ENCODE measurements at regions not wholly inside any gene's neighbourhood (a gene's known extent, or its start where the extent isn't known, plus 50 kb on each side); places are given as distances from the start of the nearest gene placed in this dataset.

DNA sequence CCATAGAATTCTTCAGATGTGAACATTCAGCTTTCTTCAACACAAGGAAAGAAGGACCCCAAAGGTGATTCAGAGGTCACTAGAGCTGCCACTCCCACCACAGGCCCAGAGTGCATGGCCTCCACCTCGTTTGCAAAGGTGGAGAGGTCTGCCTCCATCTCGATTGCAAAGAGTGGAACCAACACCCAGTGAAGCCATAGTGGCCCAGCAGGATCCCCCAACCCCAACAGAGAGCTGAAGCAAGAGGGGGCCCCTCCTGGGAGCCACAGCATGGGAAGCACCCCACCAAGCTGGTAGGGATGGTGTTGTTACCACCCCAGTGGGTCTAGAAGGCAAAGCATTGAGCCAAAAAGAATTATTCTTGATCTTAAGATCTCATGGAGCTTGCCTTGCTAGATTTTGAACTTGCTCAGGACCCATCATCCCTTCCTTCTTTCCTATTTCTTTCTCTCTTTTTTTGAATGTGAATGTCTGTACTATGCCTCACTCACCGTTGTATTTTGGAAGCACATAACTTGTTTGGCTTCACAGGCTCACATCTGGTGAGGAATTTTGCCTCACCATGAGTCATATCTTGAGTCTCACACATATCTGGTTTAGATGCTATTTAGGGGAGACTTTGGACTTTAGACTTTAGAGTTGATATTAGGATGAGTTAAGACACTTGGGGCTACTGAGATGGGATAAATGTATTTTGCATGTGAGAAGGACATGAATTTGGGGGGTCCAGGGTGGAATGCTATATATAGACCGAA lies 119.2 kb downstream of the ANKRD60 start:
- no peaks in the 10 kb centered on the region for H3K4me1 ChIP-seq (ENCODE audit: control insufficient read depth in 2 of 3, insufficient read depth in 2 of 3, low read depth in 1 of 3, low read length in 3 of 3)
- TF ChIP-seq, protein P1, sequence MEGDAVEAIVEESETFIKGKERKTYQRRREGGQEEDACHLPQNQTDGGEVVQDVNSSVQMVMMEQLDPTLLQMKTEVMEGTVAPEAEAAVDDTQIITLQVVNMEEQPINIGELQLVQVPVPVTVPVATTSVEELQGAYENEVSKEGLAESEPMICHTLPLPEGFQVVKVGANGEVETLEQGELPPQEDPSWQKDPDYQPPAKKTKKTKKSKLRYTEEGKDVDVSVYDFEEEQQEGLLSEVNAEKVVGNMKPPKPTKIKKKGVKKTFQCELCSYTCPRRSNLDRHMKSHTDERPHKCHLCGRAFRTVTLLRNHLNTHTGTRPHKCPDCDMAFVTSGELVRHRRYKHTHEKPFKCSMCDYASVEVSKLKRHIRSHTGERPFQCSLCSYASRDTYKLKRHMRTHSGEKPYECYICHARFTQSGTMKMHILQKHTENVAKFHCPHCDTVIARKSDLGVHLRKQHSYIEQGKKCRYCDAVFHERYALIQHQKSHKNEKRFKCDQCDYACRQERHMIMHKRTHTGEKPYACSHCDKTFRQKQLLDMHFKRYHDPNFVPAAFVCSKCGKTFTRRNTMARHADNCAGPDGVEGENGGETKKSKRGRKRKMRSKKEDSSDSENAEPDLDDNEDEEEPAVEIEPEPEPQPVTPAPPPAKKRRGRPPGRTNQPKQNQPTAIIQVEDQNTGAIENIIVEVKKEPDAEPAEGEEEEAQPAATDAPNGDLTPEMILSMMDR (IDR thresholded peaks at IDR 0.05; ENCODE audit: borderline replicate concordance, extremely low read depth, insufficient read depth): no peak
- no peak for DNase-seq

DNA sequence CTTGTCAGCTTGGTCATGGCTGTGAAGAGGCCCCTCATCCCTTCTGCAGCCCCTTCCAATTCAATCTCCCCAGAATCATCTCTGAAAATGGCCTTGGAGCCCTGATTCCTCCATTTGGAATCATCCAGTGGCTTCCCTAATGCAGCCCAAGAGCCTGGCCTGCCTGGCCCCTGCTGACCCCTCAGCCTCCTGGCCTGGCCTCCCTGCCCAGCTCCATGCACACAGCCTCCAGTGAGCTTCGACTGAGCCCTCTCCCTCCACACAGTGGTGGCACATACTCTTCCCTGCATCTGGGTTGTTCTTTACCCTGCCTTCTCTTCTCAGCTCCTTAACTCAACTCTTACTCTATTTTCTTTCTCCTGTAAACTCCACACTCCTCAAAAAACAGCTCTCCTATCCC lies 120.9 kb downstream of the ANKRD60 start:
- Histone ChIP-seq H3K4me1 (ENCODE audit: control insufficient read depth in 2 of 3, insufficient read depth in 2 of 3, low read depth in 1 of 3, low read length in 3 of 3) (no peaks in the 10 kb centered on the region), H3K36me3 (ENCODE audit: control insufficient read depth in 2 of 3, insufficient read depth in 3 of 3, low read length in 3 of 3) (no peaks in the 10 kb centered on the region), H3K27me3 (ENCODE audit: control insufficient read depth, insufficient read depth, low read length) (no peaks in the 10 kb centered on the region), H3K4me3 (ENCODE audit: low read length in 3 of 3) (no peak overlapping the region), H3K9ac (ENCODE audit: low read length in 3 of 3) (no peak overlapping the region), H3K9me3 (ENCODE audit: control insufficient read depth in 2 of 3, insufficient read depth in 1 of 3, low read length in 3 of 3) (no peaks in the 10 kb centered on the region), H3K27ac (ENCODE audit: low read depth in 2 of 2, low read length in 2 of 2) (no peak overlapping the region)
- intact Hi-C loops (cut with DNase I): no loop called here
- TF ChIP-seq, protein P1 (IDR thresholded peaks at IDR 0.05; ENCODE audit: borderline replicate concordance, extremely low read depth, insufficient read depth): no peak
- no peak for FAIRE-seq
- no peak for DNase-seq

More for the DNA sequence above, 119.2 kb downstream of the ANKRD60 start:
- intact Hi-C loops (cut with DNase I): no loop called here
- no peak for FAIRE-seq
- no peak overlapping the region for H3K4me3 ChIP-seq (ENCODE audit: low read length in 3 of 3)
- no peak overlapping the region for H3K27ac ChIP-seq (ENCODE audit: low read depth in 2 of 2, low read length in 2 of 2)
- H3K27me3 ChIP-seq (ENCODE audit: control insufficient read depth, insufficient read depth, low read length): no peaks in the 10 kb centered on the region
- no peak overlapping the region for H3K9ac ChIP-seq (ENCODE audit: low read length in 3 of 3)
- no peaks in the 10 kb centered on the region for H3K36me3 ChIP-seq (ENCODE audit: control insufficient read depth in 2 of 3, insufficient read depth in 3 of 3, low read length in 3 of 3)
- H3K9me3 ChIP-seq (ENCODE audit: control insufficient read depth in 2 of 3, insufficient read depth in 1 of 3, low read length in 3 of 3): no peaks in the 10 kb centered on the region

DNA sequence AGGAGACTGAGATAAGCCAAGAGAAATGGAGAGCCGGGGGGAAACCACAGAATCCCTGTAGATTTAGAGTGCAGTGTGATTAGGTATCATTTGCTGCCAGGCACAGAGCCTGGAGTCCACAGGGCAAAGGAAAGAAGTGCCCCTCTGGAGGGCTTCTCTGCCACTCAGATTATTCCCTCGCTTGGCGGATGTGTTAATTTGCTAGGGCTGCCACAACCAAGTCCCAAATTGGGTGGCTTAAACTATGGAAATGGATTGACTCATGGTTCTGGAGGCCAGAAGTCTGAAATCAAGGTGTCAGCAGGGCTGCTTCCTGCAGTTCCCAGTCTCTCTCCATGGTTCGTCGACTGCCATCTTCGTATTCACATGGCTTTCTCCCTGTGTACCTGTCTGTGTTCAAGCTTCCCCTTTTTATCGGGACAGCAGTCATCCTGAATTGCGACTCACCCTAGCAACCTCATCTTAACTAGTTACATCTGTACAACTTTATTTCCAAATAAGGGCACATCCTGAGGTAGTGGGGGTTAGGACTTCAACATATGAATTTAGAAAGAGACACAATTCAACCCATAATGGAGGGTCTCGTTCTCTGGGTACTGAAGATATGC lies 122.2 kb downstream of the ANKRD60 start:
- H3K4me1 ChIP-seq (ENCODE audit: control insufficient read depth in 2 of 3, insufficient read depth in 2 of 3, low read depth in 1 of 3, low read length in 3 of 3): no peaks in the 10 kb centered on the region
- H3K27ac ChIP-seq (ENCODE audit: low read depth in 2 of 2, low read length in 2 of 2): no peak overlapping the region
- DNase-seq (no peak), FAIRE-seq (no peak)
- TF ChIP-seq, protein P1 (IDR thresholded peaks at IDR 0.05; ENCODE audit: borderline replicate concordance, extremely low read depth, insufficient read depth): no peak
- H3K27me3 ChIP-seq (ENCODE audit: control insufficient read depth, insufficient read depth, low read length): no peaks in the 10 kb centered on the region
- H3K9me3 ChIP-seq (ENCODE audit: control insufficient read depth in 2 of 3, insufficient read depth in 1 of 3, low read length in 3 of 3): no peaks in the 10 kb centered on the region
- intact Hi-C loops (cut with DNase I): no loop called here
- H3K4me3 ChIP-seq (ENCODE audit: low read length in 3 of 3): no peak overlapping the region
- no peak overlapping the region for H3K9ac ChIP-seq (ENCODE audit: low read length in 3 of 3)
- no peaks in the 10 kb centered on the region for H3K36me3 ChIP-seq (ENCODE audit: control insufficient read depth in 2 of 3, insufficient read depth in 3 of 3, low read length in 3 of 3)

Data from kidney (tissue), 13 donors.